NT2/D1 (cell line): ENCODE measurements at regions not wholly inside any gene's neighbourhood (a gene's known extent, or its start where the extent isn't known, plus 50 kb on each side); places are given as distances from the start of the nearest gene placed in this dataset.

ENCODE experiments used
- SUZ12 ChIP-seq: IDR thresholded peaks from 2 replicates; pipeline ENCODE4 v1.6.1; 2011; ENCODE audit not compliant: insufficient read length, insufficient read depth; ENCODE audit errors: extremely low read depth
- YY1 ChIP-seq: IDR thresholded peaks from 2 replicates; pipeline ENCODE4 v1.6.1; 2011; ENCODE audit not compliant: insufficient read length, insufficient read depth
- ZNF274 ChIP-seq: IDR thresholded peaks from 2 replicates; pipeline ENCODE4 v1.6.1; 2011; ENCODE audit warnings: mild to moderate bottlenecking, low read depth, low read length

GRCh38 chr3:101068876-101069606, 75.8 kb upstream of the ABI3BP start:
- TF ChIP-seq YY1 (no peak), ZNF274 (no peak), SUZ12 (no peak)
